ENCODE measurements at regions not wholly inside any gene's neighbourhood (a gene's known extent, or its start where the extent isn't known, plus 50 kb on each side); places are given as distances from the start of the nearest gene placed in this dataset.

- TF ChIP-seq CTCF (IDR thresholded peaks at IDR 0.05; ENCODE audit: poor library complexity) (no peak), EZH2 (IDR thresholded peaks at IDR 0.05; ENCODE audit: borderline replicate concordance) (no peak)
These were observed 624.5 kb downstream of the TOX3 start for GRCh38 chr16:51922476-51922875.
